ENCODE measurements at regions not wholly inside any gene's neighbourhood (a gene's known extent, or its start where the extent isn't known, plus 50 kb on each side); places are given as distances from the start of the nearest gene placed in this dataset.

- no peak overlapping the region for H3K4me3 ChIP-seq (ENCODE audit: low read depth, low read length, poor library complexity, severe bottlenecking)
- no peak for DNase-seq (ENCODE audit: low spot score)
- ChIA-PET CTCF (no interaction called here), POLR2A (ENCODE audit: low non-redundant PET) (no interaction called here)
- intact Hi-C loops (cut with micrococcal nuclease; ENCODE audit: unreplicated experiment): no loop called here
- no peaks in the 10 kb centered on the region for H3K27me3 ChIP-seq (replicated peaks; ENCODE audit: insufficient read depth, low read depth, low read length, poor library complexity)
- BruUV-seq (replicated peaks): no TSS peak
- H3K27ac ChIP-seq (ENCODE audit: low read depth, low read length, poor library complexity, severe bottlenecking): no peak overlapping the region
- no peaks in the 10 kb centered on the region for H3K4me1 ChIP-seq (ENCODE audit: insufficient read depth, low read length, poor library complexity, severe bottlenecking)
- H3K9me3 ChIP-seq (ENCODE audit: low read depth, low read length, poor library complexity, severe bottlenecking): no peaks in the 10 kb centered on the region
- H3K36me3 ChIP-seq (ENCODE audit: insufficient read depth, low read length, poor library complexity, severe bottlenecking): no peaks in the 10 kb centered on the region
- no peak for TF ChIP-seq CTCF (conservative IDR thresholded peaks at IDR 0.05; ENCODE audit: low read depth, low read length)
- TF ChIP-seq EZH2 (IDR thresholded peaks at IDR 0.05; ENCODE audit: borderline replicate concordance, low read depth, low read length, poor library complexity, severe bottlenecking): no peak
Measured at GRCh38 chr5:97670447-97670846, 487.4 kb upstream of the RIOK2 start.

DNA sequence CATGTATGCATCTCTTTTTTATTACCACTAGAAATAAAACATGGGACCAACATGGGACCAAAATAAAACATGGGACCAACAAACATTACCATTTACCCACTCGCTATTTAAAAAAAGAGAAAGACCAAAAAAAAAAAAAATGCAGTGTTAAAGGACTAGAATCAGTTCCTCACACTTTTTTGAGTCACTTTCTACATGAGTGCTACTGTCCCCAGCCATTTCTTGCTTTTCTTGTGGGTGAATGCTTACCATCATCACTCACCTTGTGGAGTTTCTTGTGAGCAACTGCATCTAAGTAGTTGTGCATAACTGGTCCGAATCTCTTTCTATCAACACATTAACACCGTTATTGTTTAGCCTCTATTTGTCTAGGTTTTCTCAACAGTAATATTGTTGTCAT, 493.6 kb upstream of the RIOK2 start:
- no peaks in the 10 kb centered on the region for H3K27me3 ChIP-seq (replicated peaks; ENCODE audit: insufficient read depth, low read depth, low read length, poor library complexity)
- H3K4me1 ChIP-seq (ENCODE audit: insufficient read depth, low read length, poor library complexity, severe bottlenecking): no peaks in the 10 kb centered on the region
- BruUV-seq (replicated peaks): no TSS peak
- POLR2A ChIA-PET (ENCODE audit: low non-redundant PET): no interaction called here
- H3K9me3 ChIP-seq (ENCODE audit: low read depth, low read length, poor library complexity, severe bottlenecking): no peaks in the 10 kb centered on the region
- no peak overlapping the region for H3K4me3 ChIP-seq (ENCODE audit: low read depth, low read length, poor library complexity, severe bottlenecking)
- no peak for DNase-seq (ENCODE audit: low spot score)
- no peaks in the 10 kb centered on the region for H3K36me3 ChIP-seq (ENCODE audit: insufficient read depth, low read length, poor library complexity, severe bottlenecking)
- no peak overlapping the region for H3K27ac ChIP-seq (ENCODE audit: low read depth, low read length, poor library complexity, severe bottlenecking)
- CTCF ChIA-PET: no interaction called here
- intact Hi-C loops (cut with micrococcal nuclease; ENCODE audit: unreplicated experiment): no loop called here
- no peak for TF ChIP-seq CTCF (conservative IDR thresholded peaks at IDR 0.05; ENCODE audit: low read depth, low read length)
- TF ChIP-seq EZH2 (IDR thresholded peaks at IDR 0.05; ENCODE audit: borderline replicate concordance, low read depth, low read length, poor library complexity, severe bottlenecking): no peak

- BruUV-seq (replicated peaks): no TSS peak
- no peaks in the 10 kb centered on the region for H3K9me3 ChIP-seq (ENCODE audit: low read depth, low read length, poor library complexity, severe bottlenecking)
- intact Hi-C loops (cut with micrococcal nuclease; ENCODE audit: unreplicated experiment): no loop called here
- H3K4me3 ChIP-seq (ENCODE audit: low read depth, low read length, poor library complexity, severe bottlenecking): no peak overlapping the region
- H3K27me3 ChIP-seq (replicated peaks; ENCODE audit: insufficient read depth, low read depth, low read length, poor library complexity): no peaks in the 10 kb centered on the region
- CTCF ChIA-PET: no interaction called here
- H3K4me1 ChIP-seq (ENCODE audit: insufficient read depth, low read length, poor library complexity, severe bottlenecking): no peaks in the 10 kb centered on the region
- no peak for DNase-seq (ENCODE audit: low spot score)
- H3K27ac ChIP-seq (ENCODE audit: low read depth, low read length, poor library complexity, severe bottlenecking): no peak overlapping the region
- H3K36me3 ChIP-seq (ENCODE audit: insufficient read depth, low read length, poor library complexity, severe bottlenecking): no peaks in the 10 kb centered on the region
- POLR2A ChIA-PET (ENCODE audit: low non-redundant PET): no interaction called here
- TF ChIP-seq CTCF (conservative IDR thresholded peaks at IDR 0.05; ENCODE audit: low read depth, low read length) (no peak), EZH2 (IDR thresholded peaks at IDR 0.05; ENCODE audit: borderline replicate concordance, low read depth, low read length, poor library complexity, severe bottlenecking) (no peak)
Measured at GRCh38 chr5:97694091-97694490, 511.0 kb upstream of the RIOK2 start.
